Anterior cingulate cortex (tissue), 58 donors: ENCODE measurements at regions not wholly inside any gene's neighbourhood (a gene's known extent, or its start where the extent isn't known, plus 50 kb on each side); places are given as distances from the start of the nearest gene placed in this dataset.
"Not testable (repeated sequence)": the region's sequence is repeated elsewhere in the genome, so short reads cannot be mapped to it uniquely, and the experiment has no call there.

ENCODE experiments used
- DNase-seq, 58 donors: peaks; one replicate each; lab custom pipeline; 2025; lab: John Stamatoyannopoulos, UW

- DNase-seq: no peak
Observed at GRCh38 chr22:47420211-47420610, 657.8 kb downstream of the TBC1D22A start.

GRCh38 chr22:47419239-47419638, 656.8 kb downstream of the TBC1D22A start:
- DNase-seq: no peak

- DNase-seq: no peak
Observed at GRCh38 chr22:47417699-47418098, 655.2 kb downstream of the TBC1D22A start.

GRCh38 chr22:47411006-47411405, 648.6 kb downstream of the TBC1D22A start:
- no peak for DNase-seq

- no peak for DNase-seq
Observed at GRCh38 chr22:47409539-47410275, 647.3 kb downstream of the TBC1D22A start.

GRCh38 chr22:47408409-47408808, 646.0 kb downstream of the TBC1D22A start:
- DNase-seq: no peak

GRCh38 chr22:47407461-47408025, 645.1 kb downstream of the TBC1D22A start:
- DNase-seq: no peak

GRCh38 chr22:47406896-47407295, 644.4 kb downstream of the TBC1D22A start:
- no peak for DNase-seq

- DNase-seq: no peak
Observed at GRCh38 chr22:47406180-47406834, 643.9 kb downstream of the TBC1D22A start.

- DNase-seq: not testable (repeated sequence)
Observed at GRCh38 chr22:47405222-47405621, 642.8 kb downstream of the TBC1D22A start.

- no peak for DNase-seq
Observed at GRCh38 chr22:47402876-47403525, 640.6 kb downstream of the TBC1D22A start.

GRCh38 chr22:47401976-47402770, 639.7 kb downstream of the TBC1D22A start:
- no peak for DNase-seq

- no peak for DNase-seq
Observed at GRCh38 chr22:47401592-47401898, 639.1 kb downstream of the TBC1D22A start.

GRCh38 chr22:47400701-47401591, 638.5 kb downstream of the TBC1D22A start:
- DNase-seq: no peak

- DNase-seq: not testable (repeated sequence)
Observed at GRCh38 chr22:47400131-47400530, 637.7 kb downstream of the TBC1D22A start.

- DNase-seq: no peak
Observed at GRCh38 chr22:47398921-47399790, 636.7 kb downstream of the TBC1D22A start.

GRCh38 chr22:47398491-47398890, 636.0 kb downstream of the TBC1D22A start:
- DNase-seq: no peak

GRCh38 chr22:47397673-47398072, 635.2 kb downstream of the TBC1D22A start:
- no peak for DNase-seq

- no peak for DNase-seq
Observed at GRCh38 chr22:47396515-47396914, 634.1 kb downstream of the TBC1D22A start.
